ENCODE measurements at regions not wholly inside any gene's neighbourhood (a gene's known extent, or its start where the extent isn't known, plus 50 kb on each side); places are given as distances from the start of the nearest gene placed in this dataset.

GRCh38 chr18:76081536-76081935 lies 413.5 kb downstream of the ZNF516 start:
- TF ChIP-seq CBX2 (IDR thresholded peaks at IDR 0.05; ENCODE audit: insufficient read depth, low read length, poor library complexity, severe bottlenecking) = no peak
- no peak for TF ChIP-seq CUX1 (CRISPR knock-in tag; IDR thresholded peaks at IDR 0.05)
- no peak for TF ChIP-seq E2F1 (CRISPR knock-in tag; IDR thresholded peaks at IDR 0.05)
- no peak for TF ChIP-seq HDGF (IDR thresholded peaks at IDR 0.05)
- no peak for TF ChIP-seq ZNF318 (IDR thresholded peaks at IDR 0.05; ENCODE audit: borderline replicate concordance in 1 of 2, low read depth in 1 of 2)
- no peak for TF ChIP-seq ZNF639 (CRISPR knock-in tag; conservative IDR thresholded peaks at IDR 0.05 in 1 of 2, IDR thresholded peaks at IDR 0.05 in 1 of 2)
- no peak for TF ChIP-seq EP300 (IDR thresholded peaks at IDR 0.05; ENCODE audit: low read length)
- TF ChIP-seq ZSCAN29 (IDR thresholded peaks at IDR 0.05) = no peak
- no peak for TF ChIP-seq MXI1 (IDR thresholded peaks at IDR 0.05; ENCODE audit: low read depth, low read length)
- no peak for TF ChIP-seq SIRT6 (IDR thresholded peaks at IDR 0.05; ENCODE audit: low read depth, low read length)
- TF ChIP-seq, protein P1, sequence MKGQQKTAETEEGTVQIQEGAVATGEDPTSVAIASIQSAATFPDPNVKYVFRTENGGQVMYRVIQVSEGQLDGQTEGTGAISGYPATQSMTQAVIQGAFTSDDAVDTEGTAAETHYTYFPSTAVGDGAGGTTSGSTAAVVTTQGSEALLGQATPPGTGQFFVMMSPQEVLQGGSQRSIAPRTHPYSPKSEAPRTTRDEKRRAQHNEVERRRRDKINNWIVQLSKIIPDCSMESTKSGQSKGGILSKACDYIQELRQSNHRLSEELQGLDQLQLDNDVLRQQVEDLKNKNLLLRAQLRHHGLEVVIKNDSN (CRISPR knock-in tag; IDR thresholded peaks at IDR 0.05) = no peak

All from K562 (cell line).